Calu3 (cell line): ENCODE measurements at regions not wholly inside any gene's neighbourhood (a gene's known extent, or its start where the extent isn't known, plus 50 kb on each side); places are given as distances from the start of the nearest gene placed in this dataset.

Source experiments
- BruUV-seq: library from RNA; stranded (reverse); fragments of 400-500 nt; replicated peaks from 2 replicates; lab custom pipeline; 2021; lab: Mats Ljungman, UMichigan
- CTCF ChIA-PET: fragments of 300-600 bp; sonication (Branson Sonifier 250); formaldehyde crosslinking; loops from one replicate; lab custom pipeline; 2022; ENCODE audit warnings: antibody characterized with exemption; lab: Charles Lee
- DNase-seq: peaks from one replicate; pipeline ENCODE4 v3.0.0; 2022
- H3K27ac Mint-ChIP-seq: one replicate; pipeline ENCODE4 v1.8.0; 2022; ENCODE audit warnings: mixed read lengths; ENCODE audit not compliant: unreplicated experiment
- H3K27me3 Mint-ChIP-seq: one replicate; pipeline ENCODE4 v1.8.0; 2022; ENCODE audit warnings: mixed read lengths; ENCODE audit not compliant: unreplicated experiment
- H3K36me3 Mint-ChIP-seq: one replicate; pipeline ENCODE4 v1.8.0; 2022; ENCODE audit warnings: mild to moderate bottlenecking, moderate library complexity, mixed read lengths; ENCODE audit not compliant: insufficient read depth, unreplicated experiment
- H3K4me1 Mint-ChIP-seq: one replicate; pipeline ENCODE4 v1.8.0; 2022; ENCODE audit warnings: mild to moderate bottlenecking, low read depth, mixed read lengths; ENCODE audit not compliant: unreplicated experiment
- H3K4me3 Mint-ChIP-seq: one replicate; pipeline ENCODE4 v1.8.0; 2022; ENCODE audit warnings: mild to moderate bottlenecking, low read depth, moderate library complexity, mixed read lengths; ENCODE audit not compliant: unreplicated experiment
- H3K9me3 Mint-ChIP-seq: one replicate; pipeline ENCODE4 v1.8.0; 2022; ENCODE audit warnings: low read depth, mixed read lengths; ENCODE audit not compliant: unreplicated experiment
- CTCF ChIP-seq: fragments of 200-600 bp; IDR thresholded peaks from one replicate; pipeline ENCODE4 v1.8.0; 2022; ENCODE audit warnings: antibody characterized with exemption; ENCODE audit not compliant: unreplicated experiment
- intact Hi-C: fragments of 100-400 bp; cut with micrococcal nuclease; formaldehyde crosslinking; loops from one replicate; pipeline ENCODE4 v1.10.0; 2022; ENCODE audit not compliant: unreplicated experiment

- TF ChIP-seq CTCF = no peak
- intact Hi-C loops = no loop called here
- no TSS peak for BruUV-seq
- CTCF ChIA-PET = interaction anchor here (0.7 kb wide), 1 partner anchor 48 kb away, joined by 3 read pairs; no protein-coding TSS in a partner anchor
- H3K4me3 Mint-ChIP-seq = no peak overlapping the region
- H3K4me1 Mint-ChIP-seq = no peaks in the 10 kb centered on the region
- H3K27me3 Mint-ChIP-seq = no peaks in the 10 kb centered on the region
- no peaks in the 10 kb centered on the region for H3K36me3 Mint-ChIP-seq
- no peak overlapping the region for H3K27ac Mint-ChIP-seq
- DNase-seq = no peak
- no peaks in the 10 kb centered on the region for H3K9me3 Mint-ChIP-seq
Measured at GRCh38 chr18:5622905-5623304, 79.1 kb upstream of the EPB41L3 start.

- TF ChIP-seq CTCF = no peak
- H3K4me3 Mint-ChIP-seq = no peak overlapping the region
- DNase-seq = no peak
- no peaks in the 10 kb centered on the region for H3K4me1 Mint-ChIP-seq
- CTCF ChIA-PET = no interaction called here
- peaks cover 3% of the 10 kb centered on the region for H3K9me3 Mint-ChIP-seq
- no TSS peak for BruUV-seq
- H3K36me3 Mint-ChIP-seq = no peaks in the 10 kb centered on the region
- intact Hi-C loops = no loop called here
- H3K27me3 Mint-ChIP-seq = no peaks in the 10 kb centered on the region
- no peak overlapping the region for H3K27ac Mint-ChIP-seq
Measured at GRCh38 chr18:5620289-5620688, 76.5 kb upstream of the EPB41L3 start.

- BruUV-seq = no TSS peak
- CTCF ChIA-PET = no interaction called here
- H3K4me3 Mint-ChIP-seq = no peak overlapping the region
Measured at GRCh38 chr18:5619376-5619775, 75.6 kb upstream of the EPB41L3 start.

GRCh38 chr18:5618047-5618688, 74.4 kb upstream of the EPB41L3 start:
- intact Hi-C loops = no loop called here
- BruUV-seq = no TSS peak
- TF ChIP-seq CTCF = no peak

More at GRCh38 chr18:5619376-5619775, 75.6 kb upstream of the EPB41L3 start:
- Mint-ChIP-seq H3K27me3 (no peaks in the 10 kb centered on the region), H3K9me3 (peaks cover 3% of the 10 kb centered on the region), H3K4me1 (no peaks in the 10 kb centered on the region), H3K27ac (no peak overlapping the region), H3K36me3 (no peaks in the 10 kb centered on the region)
- intact Hi-C loops = no loop called here
- no peak for TF ChIP-seq CTCF
- no peak for DNase-seq

More at GRCh38 chr18:5618047-5618688, 74.4 kb upstream of the EPB41L3 start:
- H3K27me3 Mint-ChIP-seq = no peaks in the 10 kb centered on the region
- peaks cover 3% of the 10 kb centered on the region for H3K9me3 Mint-ChIP-seq
- no peaks in the 10 kb centered on the region for H3K4me1 Mint-ChIP-seq
- H3K27ac Mint-ChIP-seq = no peak overlapping the region
- H3K4me3 Mint-ChIP-seq = no peak overlapping the region
- no peaks in the 10 kb centered on the region for H3K36me3 Mint-ChIP-seq
- DNase-seq = no peak
- CTCF ChIA-PET = no interaction called here
